ENCODE measurements at regions not wholly inside any gene's neighbourhood (a gene's known extent, or its start where the extent isn't known, plus 50 kb on each side); places are given as distances from the start of the nearest gene placed in this dataset.

DNA sequence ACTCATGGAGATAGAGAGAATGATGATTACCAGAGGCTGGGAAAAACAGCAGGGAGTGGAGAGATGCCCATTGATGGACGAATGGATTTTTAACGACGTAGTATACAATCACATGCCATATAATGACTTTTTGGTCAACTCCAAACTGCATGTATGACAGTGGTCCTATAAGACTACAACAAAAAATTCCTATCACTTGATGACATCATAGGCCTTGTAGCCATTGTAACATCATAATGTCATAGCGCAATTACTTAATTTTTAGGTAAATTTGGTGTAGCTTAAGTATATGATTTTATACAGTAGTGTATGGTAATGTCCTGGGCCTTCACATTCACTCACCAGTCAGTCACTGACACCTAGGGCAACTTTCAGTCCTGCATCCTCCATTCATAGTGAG is 264.3 kb downstream of the RAP2B start:
- intact Hi-C loops (cut with micrococcal nuclease; ENCODE audit: unreplicated experiment), result no loop called here
- TF ChIP-seq, protein P1, sequence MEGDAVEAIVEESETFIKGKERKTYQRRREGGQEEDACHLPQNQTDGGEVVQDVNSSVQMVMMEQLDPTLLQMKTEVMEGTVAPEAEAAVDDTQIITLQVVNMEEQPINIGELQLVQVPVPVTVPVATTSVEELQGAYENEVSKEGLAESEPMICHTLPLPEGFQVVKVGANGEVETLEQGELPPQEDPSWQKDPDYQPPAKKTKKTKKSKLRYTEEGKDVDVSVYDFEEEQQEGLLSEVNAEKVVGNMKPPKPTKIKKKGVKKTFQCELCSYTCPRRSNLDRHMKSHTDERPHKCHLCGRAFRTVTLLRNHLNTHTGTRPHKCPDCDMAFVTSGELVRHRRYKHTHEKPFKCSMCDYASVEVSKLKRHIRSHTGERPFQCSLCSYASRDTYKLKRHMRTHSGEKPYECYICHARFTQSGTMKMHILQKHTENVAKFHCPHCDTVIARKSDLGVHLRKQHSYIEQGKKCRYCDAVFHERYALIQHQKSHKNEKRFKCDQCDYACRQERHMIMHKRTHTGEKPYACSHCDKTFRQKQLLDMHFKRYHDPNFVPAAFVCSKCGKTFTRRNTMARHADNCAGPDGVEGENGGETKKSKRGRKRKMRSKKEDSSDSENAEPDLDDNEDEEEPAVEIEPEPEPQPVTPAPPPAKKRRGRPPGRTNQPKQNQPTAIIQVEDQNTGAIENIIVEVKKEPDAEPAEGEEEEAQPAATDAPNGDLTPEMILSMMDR (IDR thresholded peaks at IDR 0.05; ENCODE audit: insufficient read depth in 1 of 2, low read depth in 1 of 2, low read length in 1 of 2, severe bottlenecking in 1 of 2, unreplicated experiment in 1 of 2), result no peak
- no peaks in the 10 kb centered on the region for H3K27me3 ChIP-seq (replicated peaks; ENCODE audit: control insufficient read depth, insufficient read depth, low read length)
- DNase-seq, result no peak
- no peaks in the 10 kb centered on the region for H3K27me3 Mint-ChIP-seq (ENCODE audit: insufficient read depth, unreplicated experiment)
- H3K9me3 ChIP-seq, result peaks cover 1% of the 10 kb centered on the region; the same call in 1 of the 2 replicates
- no peaks in the 10 kb centered on the region for H3K4me1 ChIP-seq
- peaks cover 24% of the 10 kb centered on the region for H3K9me3 Mint-ChIP-seq (ENCODE audit: unreplicated experiment)
- H3K4me3 Mint-ChIP-seq (ENCODE audit: unreplicated experiment), result no peak overlapping the region
- no peak overlapping the region for H3K4me3 ChIP-seq (ENCODE audit: low read depth, low read length)
- ChIA-PET CTCF (no interaction called here), POLR2A (no interaction called here)
- H3K36me3 ChIP-seq (ENCODE audit: control insufficient read depth, insufficient read depth, low read length), result no peaks in the 10 kb centered on the region
- no peaks in the 10 kb centered on the region for H3K36me3 Mint-ChIP-seq (ENCODE audit: insufficient read depth, unreplicated experiment)
- H3K4me1 Mint-ChIP-seq (ENCODE audit: low read depth, unreplicated experiment), result no peaks in the 10 kb centered on the region
- BruUV-seq (replicated peaks), result no TSS peak
- no peak overlapping the region for H3K27ac Mint-ChIP-seq (ENCODE audit: unreplicated experiment)

DNA sequence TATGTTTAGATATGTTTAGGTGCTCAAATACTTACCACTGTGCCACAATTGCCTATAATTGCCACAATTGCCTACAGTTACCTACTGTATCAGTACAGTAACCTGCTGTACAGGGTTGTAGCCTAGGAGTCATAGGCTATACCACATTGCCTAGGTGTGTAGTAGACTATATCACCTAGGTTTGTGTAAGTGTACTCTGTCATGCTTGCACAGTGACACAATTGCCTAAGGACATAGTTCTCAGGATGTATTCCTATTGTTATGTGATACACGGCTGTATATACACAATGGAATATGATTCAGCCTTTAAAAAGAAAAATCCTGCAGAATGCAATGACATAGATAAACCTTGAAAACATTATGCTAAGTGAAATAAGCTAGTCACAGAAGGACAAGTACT is 264.8 kb downstream of the RAP2B start:
- intact Hi-C loops (cut with micrococcal nuclease; ENCODE audit: unreplicated experiment), result no loop called here
- H3K4me3 ChIP-seq (ENCODE audit: low read depth, low read length), result no peak overlapping the region
- no peaks in the 10 kb centered on the region for H3K36me3 ChIP-seq (ENCODE audit: control insufficient read depth, insufficient read depth, low read length)
- ChIA-PET POLR2A (no interaction called here), CTCF (interaction anchor here (0.5 kb wide), 1 partner anchor 216 kb away, joined by 6 read pairs; no protein-coding TSS in a partner anchor)
- no peaks in the 10 kb centered on the region for H3K27me3 ChIP-seq (replicated peaks; ENCODE audit: control insufficient read depth, insufficient read depth, low read length)
- no peaks in the 10 kb centered on the region for H3K4me1 ChIP-seq
- TF ChIP-seq, protein P1 (IDR thresholded peaks at IDR 0.05; ENCODE audit: insufficient read depth in 1 of 2, low read depth in 1 of 2, low read length in 1 of 2, severe bottlenecking in 1 of 2, unreplicated experiment in 1 of 2), result no peak
- no peaks in the 10 kb centered on the region for H3K9me3 ChIP-seq
- BruUV-seq (replicated peaks), result no TSS peak
- H3K27me3 Mint-ChIP-seq (ENCODE audit: insufficient read depth, unreplicated experiment), result no peaks in the 10 kb centered on the region
- peaks cover 24% of the 10 kb centered on the region for H3K9me3 Mint-ChIP-seq (ENCODE audit: unreplicated experiment)
- no peaks in the 10 kb centered on the region for H3K4me1 Mint-ChIP-seq (ENCODE audit: low read depth, unreplicated experiment)
- DNase-seq, result no peak
- no peak overlapping the region for H3K4me3 Mint-ChIP-seq (ENCODE audit: unreplicated experiment)
- no peaks in the 10 kb centered on the region for H3K36me3 Mint-ChIP-seq (ENCODE audit: insufficient read depth, unreplicated experiment)
- no peak overlapping the region for H3K27ac Mint-ChIP-seq (ENCODE audit: unreplicated experiment)

DNA sequence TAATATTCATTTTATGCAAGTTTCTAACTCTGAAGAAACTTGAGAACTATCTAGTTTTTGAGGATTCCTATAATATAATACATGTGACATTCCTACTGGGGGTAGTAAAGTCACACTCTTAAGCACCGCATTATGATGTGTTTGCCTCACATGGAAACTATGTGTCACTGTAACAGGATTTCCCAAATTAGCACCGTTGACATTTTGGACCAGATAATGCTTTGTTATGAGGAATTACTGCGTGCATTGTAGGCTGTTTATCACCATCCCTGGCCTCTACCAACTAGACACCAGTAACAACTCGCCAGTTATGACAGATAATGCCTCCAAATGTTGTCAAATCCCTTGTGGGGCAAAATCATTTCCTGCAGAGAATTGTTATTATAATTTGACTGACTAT is 267.8 kb downstream of the RAP2B start:
- Mint-ChIP-seq H3K36me3 (ENCODE audit: insufficient read depth, unreplicated experiment) (no peaks in the 10 kb centered on the region), H3K27ac (ENCODE audit: unreplicated experiment) (no peak overlapping the region), H3K4me3 (ENCODE audit: unreplicated experiment) (no peak overlapping the region), H3K9me3 (ENCODE audit: unreplicated experiment) (peaks cover under 1% of the 10 kb centered on the region), H3K27me3 (ENCODE audit: insufficient read depth, unreplicated experiment) (no peaks in the 10 kb centered on the region), H3K4me1 (ENCODE audit: low read depth, unreplicated experiment) (no peaks in the 10 kb centered on the region)
- Histone ChIP-seq H3K4me3 (ENCODE audit: low read depth, low read length) (no peak overlapping the region), H3K36me3 (ENCODE audit: control insufficient read depth, insufficient read depth, low read length) (no peaks in the 10 kb centered on the region), H3K4me1 (no peaks in the 10 kb centered on the region), H3K9me3 (no peaks in the 10 kb centered on the region), H3K27me3 (replicated peaks; ENCODE audit: control insufficient read depth, insufficient read depth, low read length) (no peaks in the 10 kb centered on the region)
- no peak for DNase-seq
- no TSS peak for BruUV-seq (replicated peaks)
- intact Hi-C loops (cut with micrococcal nuclease; ENCODE audit: unreplicated experiment), result loop anchor here (10.0 kb wide), 1 partner anchor 265 kb away; the partner anchor contains the start of gene RAP2B
- TF ChIP-seq, protein P1 (IDR thresholded peaks at IDR 0.05; ENCODE audit: insufficient read depth in 1 of 2, low read depth in 1 of 2, low read length in 1 of 2, severe bottlenecking in 1 of 2, unreplicated experiment in 1 of 2), result no peak
- CTCF ChIA-PET, result no interaction called here
- POLR2A ChIA-PET, result no interaction called here

All from Caco-2 (cell line).